Mesenchymal stem cell (in vitro differentiated cells and primary cell): ENCODE measurements at regions not wholly inside any gene's neighbourhood (a gene's known extent, or its start where the extent isn't known, plus 50 kb on each side); places are given as distances from the start of the nearest gene placed in this dataset.

Source experiments
- DNase-seq: peaks from one replicate; pipeline ENCODE4 v3.0.0-alpha.2; 2013
- H2AFZ ChIP-seq: one replicate; pipeline ENCODE4 v1.6.1; 2013; ENCODE audit warnings: low read depth, mild to moderate bottlenecking, control low read depth, inconsistent platforms, low read length, moderate library complexity
- H2AK5ac ChIP-seq: 2 replicates; pipeline ENCODE4 v1.6.1; 2013; ENCODE audit warnings: low read length, moderate library complexity, mild to moderate bottlenecking, inconsistent platforms; ENCODE audit not compliant: severe bottlenecking
- H2BK120ac ChIP-seq: one replicate; pipeline ENCODE4 v1.6.1; 2013; ENCODE audit warnings: low read depth, mild to moderate bottlenecking, inconsistent platforms, low read length, moderate library complexity
- H2BK12ac ChIP-seq, 2 experiments: one replicate each; pipeline ENCODE4 v1.6.1; 2013; ENCODE audit warnings: inconsistent platforms in 2 of 2, low read length in 2 of 2, mild to moderate bottlenecking in 2 of 2, moderate library complexity in 2 of 2, control low read depth in 1 of 2
- H2BK15ac ChIP-seq: one replicate; pipeline ENCODE4 v1.6.1; 2013; ENCODE audit warnings: mild to moderate bottlenecking, low read depth, inconsistent platforms; ENCODE audit not compliant: poor library complexity, severe bottlenecking
- H2BK5ac ChIP-seq: 2 replicates; pipeline ENCODE4 v1.6.1; 2013; ENCODE audit warnings: low read depth, mild to moderate bottlenecking, low read length, control low read depth, inconsistent platforms; ENCODE audit not compliant: poor library complexity, severe bottlenecking
- H3K14ac ChIP-seq, 2 experiments: one replicate each; pipeline ENCODE4 v1.6.1; 2013; ENCODE audit warnings: inconsistent platforms in 2 of 2, low read length in 2 of 2, control low read depth in 1 of 2, mild to moderate bottlenecking in 1 of 2, moderate library complexity in 1 of 2
- H3K18ac ChIP-seq, 2 experiments: one replicate each; pipeline ENCODE4 v1.6.1; 2013; ENCODE audit warnings: inconsistent platforms in 2 of 2, low read length in 2 of 2, control low read depth in 1 of 2, low read depth in 1 of 2, mild to moderate bottlenecking in 1 of 2
- H3K23ac ChIP-seq, 2 experiments: one replicate each; pipeline ENCODE4 v1.6.1; 2013; ENCODE audit warnings: inconsistent platforms in 2 of 2, low read length in 2 of 2, mild to moderate bottlenecking in 2 of 2, moderate library complexity in 2 of 2, control low read depth in 1 of 2
- H3K27ac ChIP-seq: 2 replicates; pipeline ENCODE4 v1.5.1; 2013; ENCODE audit warnings: mild to moderate bottlenecking, moderate library complexity, low read length, control low read depth, inconsistent platforms; ENCODE audit not compliant: poor library complexity, severe bottlenecking
- H3K27me3 ChIP-seq, 2 experiments: 2 replicates each; pipeline versions ENCODE4 v1.6.1 to v1.7.0; 2013; ENCODE audit warnings: low read length in 2 of 2, mild to moderate bottlenecking in 2 of 2, moderate library complexity in 2 of 2, control low read depth in 1 of 2, inconsistent platforms in 1 of 2; ENCODE audit not compliant: control insufficient read depth in 1 of 2, insufficient read depth in 1 of 2
- H3K36me3 ChIP-seq, 2 experiments: 2 replicates each; pipeline versions ENCODE4 v1.6.1 to v1.7.0; 2013; ENCODE audit warnings: low read length in 2 of 2, control low read depth in 1 of 2, inconsistent platforms in 1 of 2, low read depth in 1 of 2, mild to moderate bottlenecking in 1 of 2; ENCODE audit not compliant: insufficient read depth in 2 of 2, control insufficient read depth in 1 of 2
- H3K4ac ChIP-seq, 2 experiments: one replicate each; pipeline ENCODE4 v1.6.1; 2013; ENCODE audit warnings: inconsistent platforms in 2 of 2, low read length in 2 of 2, mild to moderate bottlenecking in 2 of 2, moderate library complexity in 2 of 2, control low read depth in 1 of 2, low read depth in 1 of 2
- H3K4me1 ChIP-seq: 2 replicates; pipeline ENCODE4 v1.6.1; 2013; ENCODE audit warnings: low read depth, low read length, control low read depth; ENCODE audit not compliant: control insufficient read depth, insufficient read depth
- H3K4me2 ChIP-seq: 2 replicates; pipeline ENCODE4 v1.6.1; 2013; ENCODE audit warnings: low read length, mild to moderate bottlenecking, inconsistent platforms; ENCODE audit not compliant: poor library complexity, severe bottlenecking
- H3K4me3 ChIP-seq, 2 experiments: 2 replicates each; pipeline versions ENCODE4 v1.5.1 to v1.7.0; 2013; ENCODE audit warnings: low read length in 2 of 2, mild to moderate bottlenecking in 2 of 2, control low read depth in 1 of 2, low read depth in 1 of 2; ENCODE audit not compliant: insufficient read depth in 1 of 2
- H3K79me1 ChIP-seq: replicated peaks from 2 replicates; pipeline ENCODE4 v1.6.1; 2013; ENCODE audit warnings: mild to moderate bottlenecking, control low read depth, low read length, inconsistent platforms; ENCODE audit not compliant: poor library complexity, severe bottlenecking
- H3K9ac ChIP-seq: 2 replicates; pipeline ENCODE4 v1.7.0; 2013; ENCODE audit warnings: mild to moderate bottlenecking, low read length, moderate library complexity
- H3K9me3 ChIP-seq: 2 replicates; pipeline ENCODE4 v1.7.0; 2013; ENCODE audit warnings: mild to moderate bottlenecking, low read length; ENCODE audit not compliant: control insufficient read depth
- H4K8ac ChIP-seq: one replicate; pipeline ENCODE4 v1.6.1; 2013; ENCODE audit warnings: inconsistent platforms, mild to moderate bottlenecking, low read length, moderate library complexity
- H4K91ac ChIP-seq: one replicate; pipeline ENCODE4 v1.6.1; 2013; ENCODE audit warnings: mild to moderate bottlenecking, low read length, inconsistent platforms
- WGBS: methylation state at CpG from one replicate; pipeline ENCODE4 v1.1.7; 2013; ENCODE audit warnings: mixed read lengths; 5-methylcytosine and 5-hydroxymethylcytosine counted together

DNA sequence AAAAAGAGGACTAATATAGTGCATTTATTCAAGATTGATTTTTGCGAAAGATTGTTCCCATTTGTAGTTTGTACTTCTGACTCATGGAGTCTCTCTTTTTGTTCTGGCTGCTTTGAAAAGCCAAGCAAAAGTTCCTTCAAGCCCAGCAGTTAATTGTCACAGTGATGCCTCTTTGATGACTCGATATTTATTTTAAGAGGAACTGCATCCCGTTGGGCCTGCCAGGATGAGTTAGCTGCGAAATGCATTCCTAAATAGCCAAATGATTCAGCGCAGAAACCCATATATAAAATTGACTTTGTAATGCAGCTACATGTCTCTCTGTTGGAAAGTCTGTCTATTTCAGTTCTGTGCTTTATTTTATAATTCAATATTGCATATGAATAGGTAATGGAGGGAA is 295.1 kb downstream of the GBA3 start:
- no peak overlapping the region for H3K14ac ChIP-seq
- H3K18ac ChIP-seq = no peak overlapping the region
- H4K91ac ChIP-seq = no peak overlapping the region
- no peak overlapping the region for H2BK15ac ChIP-seq
- no peak overlapping the region for H3K27ac ChIP-seq
- no peak overlapping the region for H2BK12ac ChIP-seq
- no peak overlapping the region for H2BK120ac ChIP-seq
- no peaks in the 10 kb centered on the region for H3K4me1 ChIP-seq
- H4K8ac ChIP-seq = no peak overlapping the region
- peak; percentile 7 for DNase-seq
- H3K4me3 ChIP-seq = no peak overlapping the region
- no peaks in the 10 kb centered on the region for H3K79me1 ChIP-seq
- H2AK5ac ChIP-seq = no peak overlapping the region
- WGBS = 67% methylated on average over 4 of the region's 5 CpGs
- no peak overlapping the region for H3K23ac ChIP-seq
- peaks cover 16% of the 10 kb centered on the region for H3K9me3 ChIP-seq
- no peaks in the 10 kb centered on the region for H3K27me3 ChIP-seq
- no peak overlapping the region for H3K4me2 ChIP-seq
- H2AFZ ChIP-seq = no peak overlapping the region
- H2BK5ac ChIP-seq = no peak overlapping the region
- no peak overlapping the region for H3K4ac ChIP-seq
- H3K36me3 ChIP-seq = no peaks in the 10 kb centered on the region
- no peak overlapping the region for H3K9ac ChIP-seq

DNA sequence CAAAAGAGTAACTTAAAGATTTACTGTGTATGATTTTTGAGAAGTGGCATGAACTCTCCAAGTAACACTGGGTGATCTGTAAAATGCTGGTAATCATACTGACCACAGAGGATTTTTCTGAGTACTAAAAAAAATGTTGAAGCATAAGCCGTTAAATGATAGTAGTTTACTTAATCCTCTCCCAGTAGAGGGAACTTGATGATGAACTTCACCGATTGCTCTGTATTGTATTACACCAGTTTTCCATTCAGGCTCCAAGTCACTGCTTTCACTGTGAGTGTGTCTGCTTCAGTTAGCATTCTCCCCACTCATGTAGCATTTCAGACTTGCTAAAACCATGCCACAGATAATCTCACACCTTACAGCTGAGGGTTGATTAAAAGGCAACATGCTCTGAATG is 294.1 kb downstream of the GBA3 start:
- Histone ChIP-seq H2AFZ (no peak overlapping the region), H3K4ac (no peak overlapping the region), H3K36me3 (no peaks in the 10 kb centered on the region), H3K23ac (no peak overlapping the region), H2BK120ac (no peak overlapping the region), H4K8ac (no peak overlapping the region), H4K91ac (no peak overlapping the region), H2BK5ac (no peak overlapping the region), H3K4me3 (no peak overlapping the region), H3K79me1 (no peaks in the 10 kb centered on the region), H3K4me1 (no peaks in the 10 kb centered on the region), H3K27me3 (no peaks in the 10 kb centered on the region), H3K14ac (no peak overlapping the region), H3K9ac (no peak overlapping the region), H3K9me3 (peaks cover 16% of the 10 kb centered on the region), H3K27ac (no peak overlapping the region), H3K18ac (no peak overlapping the region), H2BK12ac (no peak overlapping the region), H2AK5ac (no peak overlapping the region), H3K4me2 (no peak overlapping the region), H2BK15ac (no peak overlapping the region)
- WGBS = 78% methylated on average over 2 of the region's 2 CpGs
- DNase-seq = no peak

DNA sequence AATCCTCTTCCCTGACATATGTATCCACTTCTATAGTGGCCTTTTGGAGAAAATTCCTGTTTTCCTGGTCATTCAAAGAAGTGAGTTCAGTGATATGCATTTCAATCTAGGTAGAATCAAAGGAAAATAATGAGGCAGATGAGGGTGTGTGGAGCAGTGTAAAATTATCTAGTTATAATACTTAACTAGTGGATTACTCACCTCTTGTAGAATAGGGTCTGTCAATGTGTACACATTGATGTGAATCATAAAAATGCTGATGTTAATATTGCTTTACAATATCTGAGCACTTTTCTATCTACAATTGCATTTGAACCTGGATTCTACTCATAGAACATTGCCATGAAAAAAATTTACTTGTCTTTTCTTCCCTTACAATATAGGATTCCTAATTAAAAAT is 293.5 kb downstream of the GBA3 start:
- Histone ChIP-seq H3K27ac (no peak overlapping the region), H4K8ac (no peak overlapping the region), H3K4me2 (no peak overlapping the region), H3K9ac (no peak overlapping the region), H3K27me3 (no peaks in the 10 kb centered on the region), H3K4me1 (no peaks in the 10 kb centered on the region), H2AFZ (no peak overlapping the region), H3K18ac (no peak overlapping the region), H4K91ac (no peak overlapping the region), H3K14ac (no peak overlapping the region), H2BK5ac (no peak overlapping the region), H3K4me3 (no peak overlapping the region), H2BK15ac (no peak overlapping the region), H3K36me3 (no peaks in the 10 kb centered on the region), H3K79me1 (no peaks in the 10 kb centered on the region), H2AK5ac (no peak overlapping the region), H3K9me3 (peaks cover 19% of the 10 kb centered on the region), H3K23ac (no peak overlapping the region), H2BK120ac (no peak overlapping the region), H3K4ac (no peak overlapping the region), H2BK12ac (no peak overlapping the region)
- DNase-seq = no peak

DNA sequence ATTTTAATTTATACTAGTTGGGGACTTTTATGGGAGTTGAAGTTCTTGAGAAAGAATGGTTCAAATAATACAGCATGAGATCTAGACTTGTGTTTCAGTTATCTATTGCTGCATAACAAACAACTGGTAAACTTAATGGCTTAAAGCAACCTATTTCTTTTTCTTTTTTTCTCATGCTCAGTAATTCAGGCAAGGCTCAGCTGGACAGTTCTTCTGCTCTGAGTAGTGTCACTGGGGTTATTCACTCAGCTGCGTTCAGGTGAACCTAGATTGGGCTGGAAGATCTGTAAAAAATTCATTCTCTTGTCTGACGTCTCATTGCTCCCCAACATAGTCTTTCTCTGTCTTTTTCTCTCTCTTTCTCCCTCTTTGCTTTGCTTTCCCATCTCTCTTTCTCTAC is 291.7 kb downstream of the GBA3 start:
- Histone ChIP-seq H2AFZ (no peak overlapping the region), H3K27ac (no peak overlapping the region), H3K4me3 (no peak overlapping the region), H4K91ac (no peak overlapping the region), H2BK5ac (no peak overlapping the region), H4K8ac (no peak overlapping the region), H2BK120ac (no peak overlapping the region), H3K4ac (no peak overlapping the region), H3K36me3 (no peaks in the 10 kb centered on the region), H3K23ac (no peak overlapping the region), H2BK15ac (no peak overlapping the region), H3K9me3 (peaks cover 26% of the 10 kb centered on the region), H2BK12ac (no peak overlapping the region), H3K4me2 (no peak overlapping the region), H3K4me1 (no peaks in the 10 kb centered on the region), H3K14ac (no peak overlapping the region), H2AK5ac (no peak overlapping the region), H3K18ac (no peak overlapping the region), H3K9ac (no peak overlapping the region), H3K27me3 (no peaks in the 10 kb centered on the region), H3K79me1 (no peaks in the 10 kb centered on the region)
- no peak for DNase-seq
- WGBS = 67% methylated on average over 2 of the region's 2 CpGs
